H1 (cell line): ENCODE measurements at regions not wholly inside any gene's neighbourhood (a gene's known extent, or its start where the extent isn't known, plus 50 kb on each side); places are given as distances from the start of the nearest gene placed in this dataset.

Experiments used
- ASH2L ChIP-seq: fragments of 200-600, 300-600 bp; sonication (generic); IDR thresholded peaks from one replicate; pipeline ENCODE4 v1.7.1; 2017; ENCODE audit warnings: low read length
- CEBPB ChIP-seq: IDR thresholded peaks from 2 replicates; pipeline ENCODE4 v1.6.1; 2012; ENCODE audit warnings: low read depth, low read length
- CHD7 ChIP-seq: fragments of 300-600 bp; sonication (generic); IDR thresholded peaks from 2 replicates; pipeline ENCODE4 v1.7.1; 2012; ENCODE audit warnings: low read length, moderate library complexity, mild to moderate bottlenecking, inconsistent platforms; ENCODE audit not compliant: insufficient replicate concordance
- CTBP2 ChIP-seq: IDR thresholded peaks from 2 replicates; pipeline ENCODE4 v1.7.0; 2011; ENCODE audit warnings: borderline replicate concordance, mild to moderate bottlenecking, moderate library complexity, mixed read lengths, low read length; ENCODE audit not compliant: insufficient read depth, insufficient read length
- NANOG ChIP-seq: IDR thresholded peaks from 2 replicates; pipeline ENCODE4 v1.6.1; 2011; ENCODE audit warnings: low read length, low read depth, mild to moderate bottlenecking, inconsistent platforms; ENCODE audit not compliant: insufficient read depth, poor library complexity, severe bottlenecking
- RXRA ChIP-seq: IDR thresholded peaks from 2 replicates; pipeline ENCODE4 v1.6.1; 2011; ENCODE audit warnings: low read depth, mild to moderate bottlenecking, low read length, moderate library complexity; ENCODE audit not compliant: insufficient read depth
- SIN3A ChIP-seq, 2 experiments: IDR thresholded peaks in 1 of 2; conservative IDR thresholded peaks in 1 of 2; 2 replicates each; pipeline ENCODE4 v1.6.1; 2011 to 2012; ENCODE audit warnings: low read length in 2 of 2, improper control_type of control experiment in 1 of 2, low read depth in 1 of 2, mild to moderate bottlenecking in 1 of 2
- SUZ12 ChIP-seq: fragments of 200-600 bp; sonication (generic); IDR thresholded peaks from 2 replicates; pipeline ENCODE4 v1.6.1; 2012; ENCODE audit warnings: mild to moderate bottlenecking, inconsistent platforms, low read length, moderate library complexity, mixed read lengths
- TF ChIP-seq, protein P1 (sequence below): IDR thresholded peaks from 2 replicates; pipeline ENCODE4 v1.6.1; 2012; ENCODE audit warnings: inconsistent platforms

DNA sequence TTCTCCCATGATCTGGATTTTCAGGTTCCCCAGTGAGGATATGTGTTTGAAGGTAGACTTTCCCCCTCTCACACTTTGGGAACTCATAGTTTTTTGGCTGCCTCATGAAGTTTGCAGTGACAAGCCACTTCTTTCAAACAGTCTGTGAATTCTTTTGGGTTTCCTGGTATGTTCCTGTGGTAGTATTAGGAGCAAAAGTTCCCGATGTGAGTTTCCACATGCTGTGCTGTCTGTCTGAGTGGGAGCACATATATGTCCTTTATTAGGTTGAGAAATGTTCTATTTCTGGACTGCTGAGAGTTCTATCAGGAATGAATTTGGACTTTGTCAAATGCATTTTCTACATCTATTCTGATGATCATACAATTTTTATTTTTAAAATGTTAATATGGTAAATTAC lies 273.2 kb upstream of the TARS1 start (continued):
- TF ChIP-seq SIN3A (conservative IDR thresholded peaks at IDR 0.05 in 1 of 2, IDR thresholded peaks at IDR 0.05 in 1 of 2; ENCODE audit: low read depth in 1 of 2, low read length in 2 of 2) (no peak), CEBPB (no peak), NANOG (no peak), CHD7 (no peak), CTBP2 (no peak), SUZ12 (no peak), RXRA (no peak), ASH2L (no peak)
- TF ChIP-seq, protein P1, sequence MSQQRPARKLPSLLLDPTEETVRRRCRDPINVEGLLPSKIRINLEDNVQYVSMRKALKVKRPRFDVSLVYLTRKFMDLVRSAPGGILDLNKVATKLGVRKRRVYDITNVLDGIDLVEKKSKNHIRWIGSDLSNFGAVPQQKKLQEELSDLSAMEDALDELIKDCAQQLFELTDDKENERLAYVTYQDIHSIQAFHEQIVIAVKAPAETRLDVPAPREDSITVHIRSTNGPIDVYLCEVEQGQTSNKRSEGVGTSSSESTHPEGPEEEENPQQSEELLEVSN = no peak
- TF ChIP-seq, all 59 proteins: peak for 0
